ENCODE measurements at regions not wholly inside any gene's neighbourhood (a gene's known extent, or its start where the extent isn't known, plus 50 kb on each side); places are given as distances from the start of the nearest gene placed in this dataset.

GRCh38 chr1:9419369-9420041 is 119.8 kb upstream of the SLC25A33 start:
- no peak for DNase-seq (ENCODE audit: low spot score)

GRCh38 chr1:9420835-9421532 is 118.3 kb upstream of the SLC25A33 start:
- DNase-seq (ENCODE audit: low spot score): no peak

GRCh38 chr1:9421533-9421873 is 117.8 kb upstream of the SLC25A33 start:
- no peak for DNase-seq (ENCODE audit: low spot score)

GRCh38 chr1:9422321-9422720 is 116.9 kb upstream of the SLC25A33 start:
- no peak for DNase-seq (ENCODE audit: low spot score)

- DNase-seq (ENCODE audit: low spot score): no peak
Observed at GRCh38 chr1:9422911-9423505, 116.3 kb upstream of the SLC25A33 start.

GRCh38 chr1:9424261-9424660 is 115.0 kb upstream of the SLC25A33 start:
- no peak for DNase-seq (ENCODE audit: low spot score)

- DNase-seq (ENCODE audit: low spot score): no peak
Observed at GRCh38 chr1:9425859-9426258, 113.4 kb upstream of the SLC25A33 start.

- DNase-seq (ENCODE audit: low spot score): no peak
Observed at GRCh38 chr1:9426291-9426711, 113.0 kb upstream of the SLC25A33 start.

- no peak for DNase-seq (ENCODE audit: low spot score)
Observed at GRCh38 chr1:9427388-9427787, 111.9 kb upstream of the SLC25A33 start.

- DNase-seq (ENCODE audit: low spot score): peak; percentile 99
Observed at GRCh38 chr1:9428601-9429341, 110.5 kb upstream of the SLC25A33 start.

- DNase-seq (ENCODE audit: low spot score): no peak
Observed at GRCh38 chr1:9429342-9429711, 109.9 kb upstream of the SLC25A33 start.

GRCh38 chr1:9434247-9435152 is 104.8 kb upstream of the SLC25A33 start:
- no peak for DNase-seq (ENCODE audit: low spot score)

- no peak for DNase-seq (ENCODE audit: low spot score)
Observed at GRCh38 chr1:9435153-9435636, 104.1 kb upstream of the SLC25A33 start.

GRCh38 chr1:9435854-9436640 is 103.2 kb upstream of the SLC25A33 start:
- no peak for DNase-seq (ENCODE audit: low spot score)

- no peak for DNase-seq (ENCODE audit: low spot score)
Observed at GRCh38 chr1:9437961-9438430, 101.3 kb upstream of the SLC25A33 start.

GRCh38 chr1:9438431-9439073 is 100.7 kb upstream of the SLC25A33 start:
- no peak for DNase-seq (ENCODE audit: low spot score)

- DNase-seq (ENCODE audit: low spot score): no peak
Observed at GRCh38 chr1:9439074-9439761, 100.0 kb upstream of the SLC25A33 start.

GRCh38 chr1:9440261-9440660 is 99.0 kb upstream of the SLC25A33 start:
- no peak for DNase-seq (ENCODE audit: low spot score)

- DNase-seq (ENCODE audit: low spot score): no peak
Observed at GRCh38 chr1:9440763-9441194, 98.5 kb upstream of the SLC25A33 start.
